Heart left ventricle (tissue), 16 donors: ENCODE measurements at regions not wholly inside any gene's neighbourhood (a gene's known extent, or its start where the extent isn't known, plus 50 kb on each side); places are given as distances from the start of the nearest gene placed in this dataset.

Experiments used
- ATAC-seq, 4 donors: fragments of 200-7000 bp; cut with Tn5 transposase; one replicate each; pipeline ENCODE4 v1.9.1; 2020 to 2022; ENCODE audit warnings: moderate library complexity in 4 of 4, mild to moderate bottlenecking in 3 of 4, moderate number of reproducible peaks in 1 of 4
- DNase-seq, 5 donors: peaks; one replicate each; pipeline ENCODE4 v3.0.0-alpha.2; 2020
- H3K27ac ChIP-seq, 12 donors: fragments of 200-600 bp; sonication (generic) in 4 of 12; one replicate each; pipeline versions ENCODE4 v1.5.0 to v1.8.0; 2016 to 2022; ENCODE audit warnings: mild to moderate bottlenecking in 2 of 12
- H3K27me3 ChIP-seq, 9 donors: fragments of 200-600 bp; sonication (generic) in 2 of 9; one replicate each; pipeline versions ENCODE4 v1.5.1 to v1.8.0; 2016 to 2022; ENCODE audit warnings: mild to moderate bottlenecking in 3 of 9
- H3K36me3 ChIP-seq, 9 donors: fragments of 200-600 bp; sonication (generic) in 2 of 9; one replicate each; pipeline versions ENCODE4 v1.5.0 to v1.8.0; 2018 to 2022; ENCODE audit warnings: mild to moderate bottlenecking in 2 of 9
- H3K4me1 ChIP-seq, 12 donors: fragments of 200-600 bp; sonication (generic) in 4 of 12; one replicate each; pipeline versions ENCODE4 v1.5.0 to v1.8.0; 2016 to 2022; ENCODE audit warnings: mild to moderate bottlenecking in 3 of 12
- H3K4me3 ChIP-seq, 12 donors: fragments of 200-600 bp; sonication (generic) in 4 of 12; one replicate each; pipeline versions ENCODE4 v1.5.0 to v1.8.0; 2017 to 2022; ENCODE audit warnings: mild to moderate bottlenecking in 9 of 12, moderate library complexity in 4 of 12
- H3K9me3 ChIP-seq, 12 donors: fragments of 200-600 bp; sonication (generic) in 4 of 12; one replicate each; pipeline versions ENCODE4 v1.5.0 to v1.8.0; 2016 to 2022; ENCODE audit warnings: mild to moderate bottlenecking in 1 of 12
- POLR2A ChIP-seq, 2 donors: fragments of 450-650 bp; IDR thresholded peaks; one replicate each; pipeline ENCODE4 v1.6.1; 2017; ENCODE audit warnings: antibody characterized with exemption in 2 of 2, mild to moderate bottlenecking in 2 of 2, moderate library complexity in 2 of 2
- WGBS, 4 donors: extraction: QIAGEN DNeasy Blood & Tissue Kit in 2 of 4; methylation state at CpG; one replicate each; pipeline versions ENCODE4 v1.1.5 to v1.1.7; 2013 to 2018; 5-methylcytosine and 5-hydroxymethylcytosine counted together
- intact Hi-C, 10 donors: fragments of 100-400 bp; cut with DNase I; formaldehyde crosslinking; loops; one replicate each; pipeline versions ENCODE4 v1.11.1 to v1.14.2; 2022
- TF ChIP-seq, protein P1 (sequence below), 12 donors: fragments of 200-600 bp; sonication (generic) in 4 of 12; IDR thresholded peaks; one replicate each; pipeline versions ENCODE4 v1.5.0 to v1.8.0; 2018 to 2022; ENCODE audit warnings: antibody characterized with exemption in 12 of 12, mild to moderate bottlenecking in 5 of 12
- donor health status: ischemic (EF 13 %, LVEDD 7.1; RV severe dilation, severe dysfunction).
- donor health status: healthy with polysubstance abuse.
- donor health status: DM: no; HTN: yes; CAD: no.
- donor health status: DM: no; HTN: no; CAD: no.
- donor health status: ischemic (EF 25% LVEDD 6.9; RV normal size, moderate dysfunction).
- donor health status: ischemic (EF 25% LVEDD 5.7; RV mildly dilated, moderate dysfunction).
- donor health status: healthy.
- donor health status: DM: yes; HTN: yes; CAD: no.
- donor health status: ischemic (EF 35%, LVEDD 5.7; RV mildly dilated, moderate dysfunction).
- donor health status: nonischemic (EF 11% LVEDD 7.7; RV severe dilation, severe dysfunction).
- donor health status: DM: yes; HTN: yes; CAD: no.
- donor health status: PGD.
- donor health status: ischemic (EF 29% LVEDD 5.4; RV normal size, mild dysfunction).
- donor health status: nonischemic (EF 23%, LVEDD 6.1; RV moderate dilation, normal function).

DNA sequence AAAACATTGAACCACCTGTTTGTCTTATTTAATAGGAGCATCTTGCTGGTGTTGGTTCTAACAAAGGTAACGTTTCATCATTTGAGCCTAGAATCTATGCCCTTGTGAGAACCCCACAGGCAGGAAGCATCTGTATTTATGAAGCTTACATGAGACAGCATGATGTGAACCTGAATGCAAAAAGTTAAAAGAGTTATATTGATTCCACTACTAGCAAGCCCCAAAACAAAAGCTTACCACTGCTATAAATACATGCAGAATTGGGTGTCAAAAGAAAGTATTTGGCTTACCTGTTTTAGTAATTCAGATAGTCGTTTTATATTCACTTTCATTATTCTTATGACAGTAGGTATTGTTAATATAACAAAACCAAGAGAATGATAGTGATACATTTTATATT, 301.2 kb upstream of the ADGRL2 start:
- no peak overlapping the region for H3K4me3 ChIP-seq
- no peak for ATAC-seq
- intact Hi-C loops = loop anchor here in 2 of 10 donors (10.0 kb wide), 2 partner anchors 85 to 185 kb away; no protein-coding TSS in a partner anchor
- H3K9me3 ChIP-seq = no peaks in the 10 kb centered on the region
- peaks cover 0 to 17% (median 10%) of the 10 kb centered on the region in 12 donors for H3K4me1 ChIP-seq
- peak overlapping the region in 3 of 12 donors; percentile 5 to 50 (median 28) for H3K27ac ChIP-seq
- H3K27me3 ChIP-seq = no peaks in the 10 kb centered on the region
- H3K36me3 ChIP-seq = no peaks in the 10 kb centered on the region
- TF ChIP-seq POLR2A (IDR thresholded peaks at IDR 0.05) = no peak
- TF ChIP-seq, protein P1, sequence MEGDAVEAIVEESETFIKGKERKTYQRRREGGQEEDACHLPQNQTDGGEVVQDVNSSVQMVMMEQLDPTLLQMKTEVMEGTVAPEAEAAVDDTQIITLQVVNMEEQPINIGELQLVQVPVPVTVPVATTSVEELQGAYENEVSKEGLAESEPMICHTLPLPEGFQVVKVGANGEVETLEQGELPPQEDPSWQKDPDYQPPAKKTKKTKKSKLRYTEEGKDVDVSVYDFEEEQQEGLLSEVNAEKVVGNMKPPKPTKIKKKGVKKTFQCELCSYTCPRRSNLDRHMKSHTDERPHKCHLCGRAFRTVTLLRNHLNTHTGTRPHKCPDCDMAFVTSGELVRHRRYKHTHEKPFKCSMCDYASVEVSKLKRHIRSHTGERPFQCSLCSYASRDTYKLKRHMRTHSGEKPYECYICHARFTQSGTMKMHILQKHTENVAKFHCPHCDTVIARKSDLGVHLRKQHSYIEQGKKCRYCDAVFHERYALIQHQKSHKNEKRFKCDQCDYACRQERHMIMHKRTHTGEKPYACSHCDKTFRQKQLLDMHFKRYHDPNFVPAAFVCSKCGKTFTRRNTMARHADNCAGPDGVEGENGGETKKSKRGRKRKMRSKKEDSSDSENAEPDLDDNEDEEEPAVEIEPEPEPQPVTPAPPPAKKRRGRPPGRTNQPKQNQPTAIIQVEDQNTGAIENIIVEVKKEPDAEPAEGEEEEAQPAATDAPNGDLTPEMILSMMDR (IDR thresholded peaks at IDR 0.05) = no peak
- DNase-seq = no peak
- WGBS, 4 donors = 51 to 80% (median 63%) methylated on average over 2 of the region's 2 CpGs

GRCh38 chr1:81498471-81499462, 302.0 kb upstream of the ADGRL2 start:
- DNase-seq = no peak
- intact Hi-C loops = loop anchor here in 2 of 10 donors (10.0 kb wide), 2 partner anchors 84 to 184 kb away; no protein-coding TSS in a partner anchor
- Histone ChIP-seq H3K27me3 (no peaks in the 10 kb centered on the region), H3K36me3 (no peaks in the 10 kb centered on the region), H3K9me3 (no peaks in the 10 kb centered on the region), H3K4me3 (no peak overlapping the region), H3K27ac (peak overlapping the region in 9 of 12 donors; percentile 1 to 50 (median 28)), H3K4me1 (peaks cover 0 to 24% (median 13%) of the 10 kb centered on the region in 12 donors)
- ATAC-seq = peak; percentile 34 to 68 (median 51)
- no peak for TF ChIP-seq POLR2A (IDR thresholded peaks at IDR 0.05)
- TF ChIP-seq, protein P1 (IDR thresholded peaks at IDR 0.05) = peak in 1 of 12 donors; percentile 10
- WGBS, 4 donors = 36 to 42% (median 39%) methylated on average over 5 of the region's 5 CpGs

DNA sequence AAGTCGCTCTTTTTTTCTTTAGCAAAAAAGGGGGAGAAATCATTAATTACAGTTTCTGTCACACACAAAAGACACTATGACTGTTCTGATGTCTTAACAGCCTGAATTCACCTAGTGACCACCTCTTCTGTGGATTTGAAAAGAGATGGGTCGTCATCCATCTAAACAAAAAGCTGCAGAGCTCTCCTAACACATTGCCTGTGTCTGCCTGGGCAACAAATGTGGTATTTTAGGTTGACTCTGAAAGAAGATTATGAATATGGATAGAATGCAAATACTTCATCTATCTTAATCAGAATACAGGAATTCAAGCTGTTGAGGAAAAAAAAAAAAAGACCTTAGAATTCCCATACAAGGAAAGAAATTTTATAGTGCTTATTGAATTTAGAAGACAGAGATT, 304.4 kb upstream of the ADGRL2 start:
- TF ChIP-seq, protein P1 (IDR thresholded peaks at IDR 0.05) = no peak
- no peak for TF ChIP-seq POLR2A (IDR thresholded peaks at IDR 0.05)
- intact Hi-C loops = loop anchor here in 2 of 10 donors (10.0 kb wide), 2 partner anchors 82 to 182 kb away; no protein-coding TSS in a partner anchor
- Histone ChIP-seq H3K27me3 (no peaks in the 10 kb centered on the region), H3K9me3 (no peaks in the 10 kb centered on the region), H3K4me3 (no peak overlapping the region), H3K27ac (no peak overlapping the region), H3K4me1 (peaks cover 3 to 48% (median 28%) of the 10 kb centered on the region in 12 donors), H3K36me3 (no peaks in the 10 kb centered on the region)
- DNase-seq = no peak
- no peak for ATAC-seq
- WGBS, 4 donors = 87 to 98% (median 95%) methylated on average over 2 of the region's 2 CpGs
